ENCODE measurements at regions not wholly inside any gene's neighbourhood (a gene's known extent, or its start where the extent isn't known, plus 50 kb on each side); places are given as distances from the start of the nearest gene placed in this dataset.

DNA sequence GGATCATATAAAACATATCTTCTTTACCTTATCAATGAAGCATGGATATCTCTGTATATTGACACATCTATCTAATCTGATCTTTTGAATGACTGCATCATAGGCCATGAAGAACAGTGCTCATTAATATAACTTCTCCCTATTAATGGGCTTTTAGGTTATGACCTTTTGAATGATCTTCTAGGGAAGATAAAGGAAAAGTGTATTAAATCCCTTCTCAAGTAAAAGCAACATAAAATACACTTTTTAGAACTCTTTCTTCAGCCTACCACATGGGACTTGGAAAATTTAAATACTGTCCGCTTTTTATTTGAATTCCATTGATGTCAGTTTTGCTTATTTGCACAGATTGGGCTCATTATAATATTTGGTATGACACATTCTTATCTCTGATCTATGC, 425.4 kb downstream of the MED13L start:
- no peaks in the 10 kb centered on the region for H3K79me2 ChIP-seq (replicated peaks; ENCODE audit: insufficient read depth, low read length)

DNA sequence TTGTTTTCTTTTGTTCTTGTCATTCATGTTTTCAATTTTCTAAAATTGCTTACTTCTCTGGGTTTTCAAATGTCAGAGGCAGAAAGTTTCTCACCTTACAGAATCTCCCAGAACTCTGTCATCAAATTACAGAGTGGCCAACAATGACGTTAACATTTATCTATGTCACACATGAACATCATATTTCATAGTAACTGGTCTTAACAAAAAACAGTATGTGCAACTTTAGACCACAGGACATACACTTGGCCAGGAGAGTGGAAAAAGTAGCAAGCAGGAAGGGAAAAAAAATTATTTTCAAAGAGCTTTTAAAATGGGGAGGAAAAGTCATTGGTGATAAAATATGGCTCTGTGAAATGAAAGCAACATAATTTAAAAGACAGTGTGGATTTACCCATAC, 426.5 kb downstream of the MED13L start:
- no peaks in the 10 kb centered on the region for H3K27me3 ChIP-seq (ENCODE audit: insufficient read depth, low read depth, low read length)
- no peak overlapping the region for H3K4me2 ChIP-seq (ENCODE audit: low read length)
- no peak overlapping the region for H3K9ac ChIP-seq (ENCODE audit: low read length)
- TF ChIP-seq POLR2AphosphoS5 (IDR thresholded peaks at IDR 0.05) (no peak), SMC3 (conservative IDR thresholded peaks at IDR 0.05; ENCODE audit: poor library complexity) (no peak), MXI1 (conservative IDR thresholded peaks at IDR 0.05; ENCODE audit: poor library complexity, severe bottlenecking) (no peak), TAF1 (IDR thresholded peaks at IDR 0.05; ENCODE audit: low read depth) (no peak), RAD21 (conservative IDR thresholded peaks at IDR 0.05) (no peak), EZH2 (IDR thresholded peaks at IDR 0.05; ENCODE audit: borderline replicate concordance, insufficient read depth, low read length, poor library complexity, severe bottlenecking) (no peak), EP300 (conservative IDR thresholded peaks at IDR 0.05; ENCODE audit: poor library complexity, severe bottlenecking) (no peak)
- TF ChIP-seq, protein P1, sequence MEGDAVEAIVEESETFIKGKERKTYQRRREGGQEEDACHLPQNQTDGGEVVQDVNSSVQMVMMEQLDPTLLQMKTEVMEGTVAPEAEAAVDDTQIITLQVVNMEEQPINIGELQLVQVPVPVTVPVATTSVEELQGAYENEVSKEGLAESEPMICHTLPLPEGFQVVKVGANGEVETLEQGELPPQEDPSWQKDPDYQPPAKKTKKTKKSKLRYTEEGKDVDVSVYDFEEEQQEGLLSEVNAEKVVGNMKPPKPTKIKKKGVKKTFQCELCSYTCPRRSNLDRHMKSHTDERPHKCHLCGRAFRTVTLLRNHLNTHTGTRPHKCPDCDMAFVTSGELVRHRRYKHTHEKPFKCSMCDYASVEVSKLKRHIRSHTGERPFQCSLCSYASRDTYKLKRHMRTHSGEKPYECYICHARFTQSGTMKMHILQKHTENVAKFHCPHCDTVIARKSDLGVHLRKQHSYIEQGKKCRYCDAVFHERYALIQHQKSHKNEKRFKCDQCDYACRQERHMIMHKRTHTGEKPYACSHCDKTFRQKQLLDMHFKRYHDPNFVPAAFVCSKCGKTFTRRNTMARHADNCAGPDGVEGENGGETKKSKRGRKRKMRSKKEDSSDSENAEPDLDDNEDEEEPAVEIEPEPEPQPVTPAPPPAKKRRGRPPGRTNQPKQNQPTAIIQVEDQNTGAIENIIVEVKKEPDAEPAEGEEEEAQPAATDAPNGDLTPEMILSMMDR (IDR thresholded peaks at IDR 0.05; ENCODE audit: poor library complexity, severe bottlenecking) = no peak
- TF ChIP-seq, protein P2, sequence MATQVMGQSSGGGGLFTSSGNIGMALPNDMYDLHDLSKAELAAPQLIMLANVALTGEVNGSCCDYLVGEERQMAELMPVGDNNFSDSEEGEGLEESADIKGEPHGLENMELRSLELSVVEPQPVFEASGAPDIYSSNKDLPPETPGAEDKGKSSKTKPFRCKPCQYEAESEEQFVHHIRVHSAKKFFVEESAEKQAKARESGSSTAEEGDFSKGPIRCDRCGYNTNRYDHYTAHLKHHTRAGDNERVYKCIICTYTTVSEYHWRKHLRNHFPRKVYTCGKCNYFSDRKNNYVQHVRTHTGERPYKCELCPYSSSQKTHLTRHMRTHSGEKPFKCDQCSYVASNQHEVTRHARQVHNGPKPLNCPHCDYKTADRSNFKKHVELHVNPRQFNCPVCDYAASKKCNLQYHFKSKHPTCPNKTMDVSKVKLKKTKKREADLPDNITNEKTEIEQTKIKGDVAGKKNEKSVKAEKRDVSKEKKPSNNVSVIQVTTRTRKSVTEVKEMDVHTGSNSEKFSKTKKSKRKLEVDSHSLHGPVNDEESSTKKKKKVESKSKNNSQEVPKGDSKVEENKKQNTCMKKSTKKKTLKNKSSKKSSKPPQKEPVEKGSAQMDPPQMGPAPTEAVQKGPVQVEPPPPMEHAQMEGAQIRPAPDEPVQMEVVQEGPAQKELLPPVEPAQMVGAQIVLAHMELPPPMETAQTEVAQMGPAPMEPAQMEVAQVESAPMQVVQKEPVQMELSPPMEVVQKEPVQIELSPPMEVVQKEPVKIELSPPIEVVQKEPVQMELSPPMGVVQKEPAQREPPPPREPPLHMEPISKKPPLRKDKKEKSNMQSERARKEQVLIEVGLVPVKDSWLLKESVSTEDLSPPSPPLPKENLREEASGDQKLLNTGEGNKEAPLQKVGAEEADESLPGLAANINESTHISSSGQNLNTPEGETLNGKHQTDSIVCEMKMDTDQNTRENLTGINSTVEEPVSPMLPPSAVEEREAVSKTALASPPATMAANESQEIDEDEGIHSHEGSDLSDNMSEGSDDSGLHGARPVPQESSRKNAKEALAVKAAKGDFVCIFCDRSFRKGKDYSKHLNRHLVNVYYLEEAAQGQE (IDR thresholded peaks at IDR 0.05; ENCODE audit: borderline replicate concordance) = no peak
- H3K9me2 ChIP-seq (ENCODE audit: insufficient read depth, low read length) = no peaks in the 10 kb centered on the region
- no peaks in the 10 kb centered on the region for H3K79me2 ChIP-seq (replicated peaks; ENCODE audit: insufficient read depth, low read length)
- no peak overlapping the region for H3K27ac ChIP-seq (ENCODE audit: low read length)
- H4K20me1 ChIP-seq (ENCODE audit: insufficient read depth) = no peaks in the 10 kb centered on the region
- no peaks in the 10 kb centered on the region for H3F3A ChIP-seq (ENCODE audit: insufficient read depth, low read length, poor library complexity, severe bottlenecking)
- H2AFZ ChIP-seq (ENCODE audit: low read depth, low read length) = no peak overlapping the region
- no peaks in the 10 kb centered on the region for H3K36me3 ChIP-seq (ENCODE audit: insufficient read depth, low read length)
- no peaks in the 10 kb centered on the region for H3K9me3 ChIP-seq (ENCODE audit: low read length)
- H3K4me3 ChIP-seq (ENCODE audit: low read length) = no peak overlapping the region

More for the DNA sequence above, 425.4 kb downstream of the MED13L start:
- no peak overlapping the region for H3K4me2 ChIP-seq (ENCODE audit: low read length)
- H3K9ac ChIP-seq (ENCODE audit: low read length) = no peak overlapping the region
- H3F3A ChIP-seq (ENCODE audit: insufficient read depth, low read length, poor library complexity, severe bottlenecking) = no peaks in the 10 kb centered on the region
- no peak overlapping the region for H2AFZ ChIP-seq (ENCODE audit: low read depth, low read length)
- no peaks in the 10 kb centered on the region for H4K20me1 ChIP-seq (ENCODE audit: insufficient read depth)
- H3K27ac ChIP-seq (ENCODE audit: low read length) = no peak overlapping the region
- no peaks in the 10 kb centered on the region for H3K27me3 ChIP-seq (ENCODE audit: insufficient read depth, low read depth, low read length)
- TF ChIP-seq SMC3 (conservative IDR thresholded peaks at IDR 0.05; ENCODE audit: poor library complexity) (no peak), RAD21 (conservative IDR thresholded peaks at IDR 0.05) (no peak)
- H3K9me3 ChIP-seq (ENCODE audit: low read length) = no peaks in the 10 kb centered on the region
- H3K9me2 ChIP-seq (ENCODE audit: insufficient read depth, low read length) = no peaks in the 10 kb centered on the region
- H3K4me3 ChIP-seq (ENCODE audit: low read length) = no peak overlapping the region
- no peaks in the 10 kb centered on the region for H3K36me3 ChIP-seq (ENCODE audit: insufficient read depth, low read length)
